SH-SY5Y (cell line): ENCODE measurements at regions not wholly inside any gene's neighbourhood (a gene's known extent, or its start where the extent isn't known, plus 50 kb on each side); places are given as distances from the start of the nearest gene placed in this dataset.

Experiments
- GATA2 ChIP-seq: IDR thresholded peaks from 2 replicates; pipeline ENCODE4 v1.6.1; 2011; ENCODE audit warnings: mild to moderate bottlenecking, low read depth, low read length
- GATA3 ChIP-seq: IDR thresholded peaks from 2 replicates; pipeline ENCODE4 v1.6.1; 2011; ENCODE audit warnings: low read depth, mild to moderate bottlenecking, low read length, moderate library complexity

- TF ChIP-seq GATA2 (no peak), GATA3 (no peak)
These were observed 266.4 kb upstream of the FN1 start for GRCh38 chr2:215702116-215702902.
